GM23338 (cell line): ENCODE measurements at regions not wholly inside any gene's neighbourhood (a gene's known extent, or its start where the extent isn't known, plus 50 kb on each side); places are given as distances from the start of the nearest gene placed in this dataset.

Source experiments
- ATAC-seq: fragments of 200-7000 bp; cut with Tn5 transposase; 3 replicates; pipeline ENCODE4 v1.9.1; 2020
- DNase-seq: peaks from one replicate; pipeline ENCODE4 v3.0.0-alpha.2; 2015; ENCODE audit warnings: low spot score
- H2AFZ ChIP-seq: fragments of 200-600 bp; sonication (generic); 2 replicates; pipeline ENCODE4 v1.8.0; 2016; ENCODE audit warnings: antibody characterized with exemption, mild to moderate bottlenecking, moderate library complexity
- H3F3A ChIP-seq: fragments of 200-600 bp; sonication (generic); replicated peaks from 2 replicates; pipeline ENCODE4 v1.8.0; 2017; ENCODE audit warnings: antibody characterized with exemption, mixed run types, low read depth
- H3K27ac ChIP-seq: fragments of 200-600 bp; sonication (generic); 2 replicates; pipeline ENCODE4 v1.6.1; 2016; ENCODE audit warnings: low read depth
- H3K27me3 ChIP-seq: fragments of 200-600 bp; sonication (generic); 2 replicates; pipeline ENCODE4 v1.8.0; 2016; ENCODE audit warnings: mild to moderate bottlenecking, mixed run types, moderate library complexity; ENCODE audit not compliant: insufficient read depth
- H3K36me3 ChIP-seq: fragments of 200-600 bp; sonication (generic); 2 replicates; pipeline ENCODE4 v1.8.0; 2016; ENCODE audit warnings: mild to moderate bottlenecking; ENCODE audit not compliant: insufficient read depth
- H3K4me1 ChIP-seq: fragments of 200-600 bp; sonication (generic); 2 replicates; pipeline ENCODE4 v1.8.0; 2016; ENCODE audit warnings: mild to moderate bottlenecking, moderate library complexity; ENCODE audit not compliant: insufficient read depth
- H3K4me2 ChIP-seq: fragments of 200-600 bp; sonication (generic); 2 replicates; pipeline ENCODE4 v1.7.1; 2017; ENCODE audit warnings: mixed run types
- H3K4me3 ChIP-seq: fragments of 200-600 bp; sonication (generic); 2 replicates; pipeline ENCODE4 v1.6.1; 2016; ENCODE audit warnings: mixed run types
- H3K79me2 ChIP-seq: fragments of 200-600 bp; sonication (generic); replicated peaks from 2 replicates; pipeline ENCODE4 v1.8.0; 2017; ENCODE audit warnings: mild to moderate bottlenecking; ENCODE audit not compliant: insufficient read depth
- H3K9me2 ChIP-seq: fragments of 200-600 bp; sonication (generic); 2 replicates; pipeline ENCODE4 v1.8.0; 2017; ENCODE audit not compliant: insufficient read depth
- H4K20me1 ChIP-seq: fragments of 200-600 bp; sonication (generic); replicated peaks from 2 replicates; pipeline ENCODE4 v1.8.0; 2017; ENCODE audit warnings: mild to moderate bottlenecking; ENCODE audit not compliant: insufficient read depth
- H3K27ac Mint-ChIP-seq: 2 replicates; pipeline ENCODE4 v1.8.0; 2020; ENCODE audit warnings: inconsistent platforms, mild to moderate bottlenecking, moderate library complexity, mixed read lengths
- H3K27me3 Mint-ChIP-seq: 3 replicates; pipeline ENCODE4 v1.8.0; 2022; ENCODE audit warnings: low read depth, mild to moderate bottlenecking, moderate library complexity, mixed read lengths, inconsistent platforms; ENCODE audit not compliant: insufficient read depth, poor library complexity
- H3K36me3 Mint-ChIP-seq: 3 replicates; pipeline ENCODE4 v1.8.0; 2021; ENCODE audit warnings: low read depth, mild to moderate bottlenecking, inconsistent platforms, moderate library complexity, mixed read lengths
- H3K4me1 Mint-ChIP-seq: 3 replicates; pipeline ENCODE4 v1.8.0; 2020; ENCODE audit warnings: mild to moderate bottlenecking, inconsistent platforms, mixed read lengths
- H3K4me3 Mint-ChIP-seq: 3 replicates; pipeline ENCODE4 v1.8.0; 2021; ENCODE audit warnings: moderate library complexity, mild to moderate bottlenecking, inconsistent platforms, mixed read lengths
- H3K9me3 Mint-ChIP-seq: 3 replicates; pipeline ENCODE4 v1.8.0; 2020; ENCODE audit warnings: moderate library complexity, mild to moderate bottlenecking, inconsistent platforms, mixed read lengths
- CREB1 ChIP-seq: fragments of 250-450 bp; sonication (Bioruptor Pico); IDR thresholded peaks from 2 replicates; pipeline ENCODE4 v1.5.0; 2020; ENCODE audit warnings: low read depth, mild to moderate bottlenecking, moderate library complexity
- CTCF ChIP-seq, 2 experiments: fragments of 200-600 bp in 1 of 2; sonication (generic) in 1 of 2; conservative IDR thresholded peaks; 2 replicates each; pipeline versions ENCODE4 v1.5.1 to v1.6.1; 2016 to 2017; ENCODE audit warnings: antibody characterized with exemption in 2 of 2, low read depth in 2 of 2, mild to moderate bottlenecking in 2 of 2, moderate library complexity in 1 of 2
- ETS1 ChIP-seq: IDR thresholded peaks from 2 replicates; pipeline ENCODE4 v1.6.1; 2016; ENCODE audit warnings: antibody characterized with exemption
- EZH2 ChIP-seq: fragments of 200-600 bp; sonication (generic); IDR thresholded peaks from one replicate; pipeline ENCODE4 v1.8.0; 2017; ENCODE audit warnings: antibody characterized with exemption, mild to moderate bottlenecking, low read depth; ENCODE audit not compliant: unreplicated experiment
- EZH2phosphoT487 ChIP-seq: fragments of 200-600 bp; sonication (generic); IDR thresholded peaks from one replicate; pipeline ENCODE4 v1.8.1; 2018; ENCODE audit warnings: antibody characterized with exemption; ENCODE audit not compliant: unreplicated experiment
- JUNB ChIP-seq: IDR thresholded peaks from one replicate; pipeline ENCODE4 v1.6.1; 2016; ENCODE audit warnings: antibody characterized with exemption; ENCODE audit not compliant: unreplicated experiment
- NANOG ChIP-seq: IDR thresholded peaks from 2 replicates; pipeline ENCODE4 v1.6.1; 2016; ENCODE audit warnings: antibody characterized with exemption, borderline replicate concordance
- POLR2AphosphoS5 ChIP-seq: IDR thresholded peaks from 2 replicates; pipeline ENCODE4 v1.6.1; 2016; ENCODE audit warnings: antibody characterized with exemption, low read depth
- REST ChIP-seq: IDR thresholded peaks from one replicate; pipeline ENCODE4 v1.6.1; 2018; ENCODE audit warnings: antibody characterized with exemption; ENCODE audit not compliant: unreplicated experiment
- STAT1 ChIP-seq: IDR thresholded peaks from one replicate; pipeline ENCODE4 v1.6.1; 2016; ENCODE audit warnings: antibody characterized with exemption; ENCODE audit not compliant: unreplicated experiment
- ZNF114 ChIP-seq: fragments of 250-450 bp; sonication (Bioruptor Pico); IDR thresholded peaks from 2 replicates; pipeline ENCODE4 v1.5.0; 2020; ENCODE audit warnings: mild to moderate bottlenecking, moderate library complexity
- ZNF331 ChIP-seq: fragments of 250-450 bp; sonication (Bioruptor Pico); IDR thresholded peaks from 2 replicates; pipeline ENCODE4 v1.5.0; 2020; ENCODE audit warnings: low read depth, mild to moderate bottlenecking, moderate library complexity
- ZNF462 ChIP-seq: fragments of 250-450 bp; sonication (Bioruptor Pico); IDR thresholded peaks from 2 replicates; pipeline ENCODE4 v1.5.0; 2020; ENCODE audit warnings: mild to moderate bottlenecking, moderate library complexity

- no peak overlapping the region for H2AFZ ChIP-seq
- H3K27ac Mint-ChIP-seq = no peak overlapping the region
- no peak for ATAC-seq
Measured at GRCh38 chr18:76566987-76567386, 71.9 kb upstream of the ZNF516 start.

More at GRCh38 chr18:76566987-76567386, 71.9 kb upstream of the ZNF516 start:
- no peak overlapping the region for H3K4me2 ChIP-seq
- Mint-ChIP-seq H3K4me1 (peaks cover 17% of the 10 kb centered on the region), H3K27me3 (peaks cover 15% of the 10 kb centered on the region), H3K9me3 (no peaks in the 10 kb centered on the region), H3K36me3 (no peaks in the 10 kb centered on the region), H3K4me3 (no peak overlapping the region)
- H3K79me2 ChIP-seq = no peaks in the 10 kb centered on the region
- no peak overlapping the region for H3K27ac ChIP-seq
- H4K20me1 ChIP-seq = no peaks in the 10 kb centered on the region
- H3K4me3 ChIP-seq = no peak overlapping the region
- peaks cover 4% of the 10 kb centered on the region for H3K4me1 ChIP-seq
- no peaks in the 10 kb centered on the region for H3K36me3 ChIP-seq
- TF ChIP-seq ZNF114 (no peak), EZH2phosphoT487 (no peak), NANOG (no peak), JUNB (no peak), REST (no peak), EZH2 (no peak), CREB1 (CRISPR knock-in tag) (no peak), STAT1 (no peak), CTCF (conservative IDR thresholded peaks at IDR 0.05; ENCODE audit: low read depth in 2 of 2) (no peak), ZNF462 (CRISPR knock-in tag) (no peak), POLR2AphosphoS5 (no peak), ETS1 (no peak), ZNF331 (CRISPR knock-in tag) (no peak)
- H3K27me3 ChIP-seq = no peaks in the 10 kb centered on the region
- H3K9me2 ChIP-seq = peaks cover 12% of the 10 kb centered on the region; the same call in 1 of the 2 replicates
- no peaks in the 10 kb centered on the region for H3F3A ChIP-seq
- DNase-seq = no peak
